H1 (cell line): ENCODE measurements at regions not wholly inside any gene's neighbourhood (a gene's known extent, or its start where the extent isn't known, plus 50 kb on each side); places are given as distances from the start of the nearest gene placed in this dataset.

Source experiments
- CTCF ChIP-seq, 3 experiments: IDR thresholded peaks; 1 replicate in 2 of 3; 2 replicates in 1 of 3; pipeline versions ENCODE4 v1.5.1 to v1.6.1; 2011; ENCODE audit warnings: low read length in 3 of 3, mild to moderate bottlenecking in 3 of 3, inconsistent platforms in 2 of 3, low read depth in 1 of 3, moderate library complexity in 1 of 3; ENCODE audit not compliant: insufficient read depth in 1 of 3; ENCODE audit errors: control extremely low read depth in 1 of 3
- EZH2 ChIP-seq: fragments of 200-600 bp; sonication (generic); IDR thresholded peaks from 2 replicates; pipeline ENCODE4 v1.7.1; 2012; ENCODE audit warnings: low read depth, mild to moderate bottlenecking, moderate library complexity, low read length, inconsistent platforms; ENCODE audit not compliant: severe bottlenecking
- POLR2A ChIP-seq, 2 experiments: IDR thresholded peaks; 1 replicate in 1 of 2; 2 replicates in 1 of 2; pipeline ENCODE4 v1.6.1; 2011; ENCODE audit warnings: low read depth in 2 of 2, low read length in 2 of 2, mild to moderate bottlenecking in 2 of 2; ENCODE audit errors: control extremely low read depth in 1 of 2
- RXRA ChIP-seq: IDR thresholded peaks from 2 replicates; pipeline ENCODE4 v1.6.1; 2011; ENCODE audit warnings: low read depth, mild to moderate bottlenecking, low read length, moderate library complexity; ENCODE audit not compliant: insufficient read depth
- SIN3A ChIP-seq, 2 experiments: IDR thresholded peaks in 1 of 2; conservative IDR thresholded peaks in 1 of 2; 2 replicates each; pipeline ENCODE4 v1.6.1; 2011 to 2012; ENCODE audit warnings: low read length in 2 of 2, improper control_type of control experiment in 1 of 2, low read depth in 1 of 2, mild to moderate bottlenecking in 1 of 2
- TAF1 ChIP-seq: IDR thresholded peaks from 2 replicates; pipeline ENCODE4 v1.6.1; 2011; ENCODE audit warnings: mild to moderate bottlenecking, low read depth, low read length
- TF ChIP-seq, protein P1 (sequence below): IDR thresholded peaks from 2 replicates; pipeline ENCODE4 v1.6.1; 2012; ENCODE audit warnings: low read length, inconsistent platforms

DNA sequence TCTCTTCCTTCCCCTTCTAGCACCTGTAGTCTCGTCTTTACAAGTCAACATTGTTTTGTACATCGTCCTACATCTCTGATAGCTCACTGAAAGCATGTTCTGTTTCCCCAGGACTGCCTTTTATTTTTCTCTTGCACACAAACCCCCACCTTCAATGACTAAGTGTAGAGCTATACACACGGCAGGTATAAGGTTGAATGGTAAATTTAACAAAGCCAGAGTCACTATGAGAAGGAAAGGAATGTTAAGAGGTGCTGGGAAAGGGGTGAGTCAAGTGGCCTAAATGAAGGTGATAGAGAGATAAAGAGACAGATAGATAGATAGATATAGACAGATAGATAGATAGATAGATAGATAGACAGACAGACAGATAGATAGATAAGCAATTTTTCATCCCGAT lies 134.3 kb upstream of the ATP1B1 start:
- TF ChIP-seq POLR2A (IDR thresholded peaks at IDR 0.05; ENCODE audit: control extremely low read depth in 1 of 2, low read depth in 2 of 2, low read length in 2 of 2) = no peak
- TF ChIP-seq SIN3A (conservative IDR thresholded peaks at IDR 0.05 in 1 of 2, IDR thresholded peaks at IDR 0.05 in 1 of 2; ENCODE audit: low read depth in 1 of 2, low read length in 2 of 2) = no peak
- TF ChIP-seq CTCF (IDR thresholded peaks at IDR 0.05; ENCODE audit: control extremely low read depth in 1 of 3, insufficient read depth in 1 of 3, low read depth in 1 of 3, low read length in 3 of 3) = no peak
- TF ChIP-seq, protein P1, sequence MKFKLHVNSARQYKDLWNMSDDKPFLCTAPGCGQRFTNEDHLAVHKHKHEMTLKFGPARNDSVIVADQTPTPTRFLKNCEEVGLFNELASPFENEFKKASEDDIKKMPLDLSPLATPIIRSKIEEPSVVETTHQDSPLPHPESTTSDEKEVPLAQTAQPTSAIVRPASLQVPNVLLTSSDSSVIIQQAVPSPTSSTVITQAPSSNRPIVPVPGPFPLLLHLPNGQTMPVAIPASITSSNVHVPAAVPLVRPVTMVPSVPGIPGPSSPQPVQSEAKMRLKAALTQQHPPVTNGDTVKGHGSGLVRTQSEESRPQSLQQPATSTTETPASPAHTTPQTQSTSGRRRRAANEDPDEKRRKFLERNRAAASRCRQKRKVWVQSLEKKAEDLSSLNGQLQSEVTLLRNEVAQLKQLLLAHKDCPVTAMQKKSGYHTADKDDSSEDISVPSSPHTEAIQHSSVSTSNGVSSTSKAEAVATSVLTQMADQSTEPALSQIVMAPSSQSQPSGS = no peak
- TF ChIP-seq RXRA = no peak
- no peak for TF ChIP-seq EZH2
- no peak for TF ChIP-seq TAF1
